NCI-H510A (cell line): ENCODE measurements at regions not wholly inside any gene's neighbourhood (a gene's known extent, or its start where the extent isn't known, plus 50 kb on each side); places are given as distances from the start of the nearest gene placed in this dataset.

Experiments used
- DNase-seq: peaks from one replicate; lab custom pipeline; 2025; lab: John Stamatoyannopoulos, UW

DNA sequence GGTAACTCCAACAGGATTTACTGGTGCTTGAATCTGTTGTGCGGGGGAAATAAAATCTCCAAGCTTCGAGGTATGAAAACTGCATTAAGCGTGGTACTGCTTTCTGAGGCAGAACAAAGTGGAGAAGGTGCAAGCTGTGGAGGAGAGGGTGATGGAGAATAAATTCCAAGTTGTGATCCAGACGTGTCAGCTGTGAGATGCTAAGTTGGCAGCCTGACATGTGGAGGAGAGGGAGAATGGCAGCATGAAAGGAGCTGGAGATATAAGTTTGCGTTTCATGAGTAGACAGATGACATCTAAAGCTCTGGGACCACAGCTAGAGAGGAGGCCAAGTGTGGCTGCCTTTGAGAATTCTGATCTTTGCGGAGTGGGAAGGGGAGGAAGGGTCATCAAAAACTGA, 411.8 kb downstream of the FBXO15 start:
- DNase-seq: no peak

DNA sequence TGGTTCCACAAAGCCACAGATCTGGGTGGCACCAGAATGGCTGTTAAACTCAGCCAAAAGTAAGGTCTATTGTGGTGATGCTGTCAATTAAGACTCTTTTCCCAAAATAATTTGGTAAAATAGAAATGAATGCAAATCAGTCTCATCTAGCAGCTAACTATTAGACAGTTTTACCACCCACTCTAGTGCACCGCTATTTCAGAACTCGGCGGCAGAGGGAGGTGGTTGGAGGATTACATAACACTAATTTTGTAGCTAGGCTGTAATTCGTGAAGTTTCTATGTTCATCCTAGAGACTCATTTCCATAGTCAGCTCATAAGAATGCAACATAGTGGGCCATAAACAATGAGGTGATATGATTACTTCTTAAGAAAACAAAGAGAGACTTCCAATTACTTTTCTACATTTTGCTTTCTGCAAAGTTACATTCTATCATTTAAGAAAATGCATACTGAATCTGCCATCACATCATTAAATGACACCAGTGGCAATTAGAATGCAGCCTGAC, 413.8 kb downstream of the FBXO15 start:
- DNase-seq: no peak

DNA sequence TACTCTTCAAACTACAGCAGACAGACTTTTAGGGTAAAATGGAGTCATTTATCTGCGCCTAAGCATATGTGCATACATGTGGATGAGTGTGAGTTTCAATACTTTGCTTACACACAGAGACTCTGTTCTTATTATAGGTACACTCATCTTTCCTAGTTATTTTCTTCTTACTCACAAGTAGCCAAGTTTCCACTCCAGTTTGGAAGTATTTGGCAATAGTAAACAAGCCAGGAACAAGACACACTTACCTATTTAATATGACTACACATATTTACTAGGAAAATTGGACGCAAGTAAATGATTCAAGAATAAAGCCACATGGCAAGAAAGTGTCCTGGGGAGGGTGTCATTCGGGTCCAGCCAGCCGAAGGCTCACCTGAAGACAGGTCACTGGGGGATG, 414.3 kb downstream of the FBXO15 start:
- DNase-seq: no peak

- no peak for DNase-seq
Observed at GRCh38 chr18:73728657-73729056, 419.0 kb downstream of the FBXO15 start.

- no peak for DNase-seq
Observed at GRCh38 chr18:73724958-73725357, 422.7 kb downstream of the FBXO15 start.

GRCh38 chr18:73719611-73720010, 428.0 kb downstream of the FBXO15 start:
- peak; percentile 9 for DNase-seq

DNA sequence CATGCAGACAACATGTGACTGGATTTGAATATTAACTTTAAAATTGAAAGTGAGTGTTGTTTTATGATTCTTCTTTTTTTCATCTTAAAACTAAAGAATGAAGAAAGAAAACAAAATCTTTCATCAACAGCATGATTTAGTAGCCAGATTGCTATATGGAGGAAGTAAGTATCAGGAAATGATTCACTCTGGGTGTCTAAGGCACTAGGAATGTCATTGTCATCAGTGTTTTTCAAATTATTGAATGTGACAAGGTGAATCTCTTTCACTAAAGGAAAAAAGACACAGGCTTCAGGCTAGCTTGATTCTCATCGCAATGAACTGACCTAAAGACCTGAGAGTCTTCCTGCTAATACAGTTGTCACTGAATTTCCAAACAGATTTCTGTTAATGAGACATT, 430.1 kb downstream of the FBXO15 start:
- no peak for DNase-seq

DNA sequence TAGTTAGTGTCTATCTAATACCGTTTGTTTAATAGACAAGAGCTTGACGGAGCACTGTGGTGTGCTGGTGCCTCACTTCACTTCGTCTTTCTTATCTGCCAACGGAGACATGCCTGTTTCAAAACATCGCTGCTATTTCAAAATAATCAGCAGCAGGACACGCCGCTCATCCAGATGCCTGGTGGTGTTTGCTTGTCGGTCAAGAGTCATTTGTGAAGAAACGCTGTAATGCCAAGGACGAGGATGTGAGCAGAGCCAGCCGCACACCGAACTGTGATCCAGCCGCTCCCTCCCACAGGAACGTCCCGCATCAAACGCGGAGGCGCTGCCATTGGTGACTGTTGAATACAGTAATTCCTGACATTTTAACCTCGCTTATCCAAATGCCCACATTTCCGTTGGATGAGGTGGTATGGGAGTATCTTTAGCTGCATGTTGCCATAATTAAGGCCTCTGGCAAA, 432.4 kb downstream of the FBXO15 start:
- DNase-seq: peak; percentile 29

GRCh38 chr18:73714466-73714865, 433.2 kb downstream of the FBXO15 start:
- no peak for DNase-seq

DNA sequence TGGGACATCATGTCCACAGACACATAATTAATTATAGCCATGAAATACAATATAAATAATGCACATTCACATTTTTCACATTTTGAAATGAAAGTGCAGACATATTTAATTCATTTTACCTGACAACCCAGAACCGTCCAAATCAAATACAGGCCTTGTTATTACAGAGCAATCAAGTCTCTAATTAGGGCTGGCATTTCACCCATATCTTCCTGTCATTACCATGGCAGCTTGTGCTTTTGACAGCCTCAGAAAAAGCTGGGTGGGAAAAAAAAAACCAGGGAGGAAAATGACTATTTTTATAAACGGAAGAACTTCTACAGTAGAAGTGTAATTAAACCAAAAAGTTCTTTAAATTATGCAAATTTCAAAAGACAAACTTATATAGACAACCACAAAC, 436.4 kb downstream of the FBXO15 start:
- DNase-seq: no peak

DNA sequence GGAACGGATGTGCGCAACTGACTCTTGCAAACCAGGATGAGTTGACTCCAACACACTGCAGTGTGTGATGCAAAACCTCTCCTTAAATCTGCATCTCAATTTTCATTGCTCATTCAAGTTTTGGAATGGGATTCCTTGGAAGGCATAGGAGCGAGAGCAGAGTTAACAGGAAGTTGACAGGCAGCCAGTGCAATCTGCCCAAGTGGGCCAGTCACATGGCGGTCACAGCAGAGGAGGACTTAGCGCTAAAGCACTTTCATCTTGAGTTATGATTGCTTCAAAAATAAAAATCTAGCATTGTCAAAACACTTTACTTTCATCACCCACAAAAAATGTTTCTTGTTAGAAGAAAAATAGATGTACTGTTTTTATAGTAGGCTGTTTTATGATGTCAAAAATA, 439.0 kb downstream of the FBXO15 start:
- no peak for DNase-seq

DNA sequence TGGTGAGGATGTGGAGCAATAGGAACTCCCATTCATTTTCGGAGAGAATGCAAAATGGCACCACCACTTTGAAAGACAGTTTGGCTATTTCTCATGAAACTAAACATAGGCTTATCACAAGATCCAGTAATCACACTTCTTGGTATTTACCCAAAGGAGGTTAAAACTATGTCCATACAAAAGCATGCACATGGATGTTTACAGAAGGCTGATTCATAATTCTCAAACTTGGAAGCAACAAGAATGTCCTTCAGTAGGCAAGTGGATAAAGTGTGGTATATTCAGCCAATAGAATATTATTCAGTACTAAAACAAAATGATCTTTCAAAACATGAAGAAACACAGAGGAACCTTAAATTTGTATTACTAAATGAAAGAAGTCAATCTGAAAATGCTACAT, 440.6 kb downstream of the FBXO15 start:
- DNase-seq: no peak

DNA sequence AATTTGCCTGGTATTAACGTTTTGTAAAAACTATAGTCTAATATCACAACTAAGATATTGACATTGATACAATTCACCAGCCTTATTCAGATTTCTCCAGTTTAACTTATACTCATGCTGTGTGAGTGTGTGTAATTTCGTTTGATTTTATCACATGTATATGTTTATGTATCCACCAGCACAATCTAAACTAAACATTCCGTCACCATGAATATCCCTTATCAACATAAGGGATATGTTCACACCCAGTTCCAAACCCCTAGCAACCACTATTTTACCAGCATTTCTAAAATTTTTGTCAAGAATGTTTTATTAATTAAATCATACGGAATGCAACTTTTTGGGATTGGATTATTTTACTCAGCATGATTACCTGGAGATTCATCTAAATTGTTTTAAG, 450.3 kb downstream of the FBXO15 start:
- no peak for DNase-seq

GRCh38 chr18:73696698-73697097, 450.9 kb downstream of the FBXO15 start:
- no peak for DNase-seq

DNA sequence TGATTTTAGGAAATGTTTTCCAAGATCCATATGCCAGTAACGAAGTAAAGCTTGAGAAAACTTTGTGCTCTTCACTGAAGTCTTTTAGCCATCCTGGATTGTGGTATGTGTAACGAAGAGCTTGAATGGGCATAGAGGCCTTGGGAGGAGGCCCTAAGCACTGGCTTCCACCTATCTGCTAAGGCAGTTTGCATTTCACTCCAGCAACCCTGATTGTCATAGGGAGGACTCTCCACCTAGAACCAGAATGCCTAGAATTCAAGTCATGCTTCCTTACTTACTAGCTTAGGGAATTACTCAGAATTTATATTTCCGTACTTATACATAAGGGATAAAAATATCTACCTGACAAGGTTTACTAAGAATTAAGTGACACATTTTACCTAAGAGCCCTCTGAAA, 451.5 kb downstream of the FBXO15 start:
- no peak for DNase-seq

DNA sequence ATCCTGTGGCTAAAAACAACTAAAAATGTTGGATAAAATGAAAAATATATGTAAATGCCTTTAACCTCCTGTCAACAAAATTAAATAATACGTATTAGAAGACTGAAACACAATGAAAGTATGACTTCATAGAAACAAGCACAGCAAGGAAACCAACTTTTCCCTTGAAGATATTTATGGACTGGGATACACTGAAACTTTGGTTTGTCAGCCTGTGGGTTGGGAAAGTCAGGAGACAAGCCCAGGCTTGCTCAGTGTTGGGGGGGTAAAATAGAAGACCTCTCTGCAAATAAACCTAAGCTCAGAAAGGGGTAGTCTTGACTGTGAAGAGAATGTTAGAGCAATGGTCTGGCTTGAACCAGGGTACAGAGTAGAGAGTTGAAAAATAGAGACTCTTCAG, 454.5 kb downstream of the FBXO15 start:
- no peak for DNase-seq

- no peak for DNase-seq
Observed at GRCh38 chr18:73691624-73692023, 456.0 kb downstream of the FBXO15 start.

DNA sequence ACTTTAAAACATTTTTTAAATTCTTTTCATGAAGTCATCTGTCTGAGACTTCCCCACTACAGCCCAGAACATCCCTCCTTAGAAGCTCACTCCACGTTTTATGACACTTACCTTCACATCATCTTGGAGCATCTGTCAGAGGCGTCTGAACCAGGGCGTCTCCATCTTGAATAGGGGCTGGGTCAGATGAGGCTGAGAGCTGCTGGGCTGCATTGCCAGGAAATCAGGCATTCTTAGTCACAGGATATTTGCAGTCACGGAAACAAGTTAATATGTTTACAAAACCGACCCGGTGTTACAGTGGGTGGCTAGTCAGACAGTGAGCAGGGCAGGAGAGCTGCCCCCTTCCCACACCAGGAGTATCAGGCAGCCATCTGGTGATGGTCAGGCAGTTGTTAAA, 456.5 kb downstream of the FBXO15 start:
- DNase-seq: no peak

DNA sequence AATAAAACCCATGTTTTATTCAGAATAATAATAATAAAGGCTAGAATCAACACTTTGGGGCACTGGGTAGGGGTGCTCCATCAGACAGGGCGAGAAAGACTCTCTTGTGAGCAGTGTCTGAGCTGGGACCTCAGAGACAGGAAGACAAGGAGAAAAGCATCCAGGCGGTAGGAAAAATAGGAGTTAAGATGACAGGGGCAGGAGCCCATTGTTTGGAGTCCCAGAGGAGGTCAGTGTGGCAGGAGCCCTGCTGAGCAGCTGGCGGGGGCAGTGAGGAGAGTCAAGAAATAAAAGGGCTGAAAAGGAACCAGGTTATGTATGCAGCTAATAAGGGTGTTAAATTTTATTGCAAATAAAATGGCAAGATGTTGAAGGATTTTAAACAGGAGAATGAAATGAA, 457.4 kb downstream of the FBXO15 start:
- DNase-seq: no peak

- DNase-seq: no peak
Observed at GRCh38 chr18:73688851-73689711, 458.6 kb downstream of the FBXO15 start.

- DNase-seq: no peak
Observed at GRCh38 chr18:73688161-73688560, 459.5 kb downstream of the FBXO15 start.

DNA sequence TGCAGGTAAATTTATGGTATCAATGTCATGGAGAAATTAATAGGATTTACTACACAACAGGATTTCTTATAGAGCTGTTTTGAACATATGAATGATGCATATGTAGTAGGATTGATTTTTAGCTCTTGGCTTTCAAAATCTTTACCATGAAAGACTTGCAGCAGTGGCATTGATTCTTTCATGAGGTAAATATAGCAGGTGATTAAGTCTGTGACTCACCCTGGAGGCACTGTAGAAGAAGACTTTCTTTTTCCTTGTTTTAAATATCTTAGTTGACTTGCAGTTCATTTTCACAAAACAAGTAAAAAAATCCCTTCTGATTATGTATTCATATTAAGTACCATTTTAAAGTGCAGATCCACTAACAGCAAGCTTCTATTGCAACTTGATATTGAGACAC, 463.0 kb downstream of the FBXO15 start:
- DNase-seq: no peak

DNA sequence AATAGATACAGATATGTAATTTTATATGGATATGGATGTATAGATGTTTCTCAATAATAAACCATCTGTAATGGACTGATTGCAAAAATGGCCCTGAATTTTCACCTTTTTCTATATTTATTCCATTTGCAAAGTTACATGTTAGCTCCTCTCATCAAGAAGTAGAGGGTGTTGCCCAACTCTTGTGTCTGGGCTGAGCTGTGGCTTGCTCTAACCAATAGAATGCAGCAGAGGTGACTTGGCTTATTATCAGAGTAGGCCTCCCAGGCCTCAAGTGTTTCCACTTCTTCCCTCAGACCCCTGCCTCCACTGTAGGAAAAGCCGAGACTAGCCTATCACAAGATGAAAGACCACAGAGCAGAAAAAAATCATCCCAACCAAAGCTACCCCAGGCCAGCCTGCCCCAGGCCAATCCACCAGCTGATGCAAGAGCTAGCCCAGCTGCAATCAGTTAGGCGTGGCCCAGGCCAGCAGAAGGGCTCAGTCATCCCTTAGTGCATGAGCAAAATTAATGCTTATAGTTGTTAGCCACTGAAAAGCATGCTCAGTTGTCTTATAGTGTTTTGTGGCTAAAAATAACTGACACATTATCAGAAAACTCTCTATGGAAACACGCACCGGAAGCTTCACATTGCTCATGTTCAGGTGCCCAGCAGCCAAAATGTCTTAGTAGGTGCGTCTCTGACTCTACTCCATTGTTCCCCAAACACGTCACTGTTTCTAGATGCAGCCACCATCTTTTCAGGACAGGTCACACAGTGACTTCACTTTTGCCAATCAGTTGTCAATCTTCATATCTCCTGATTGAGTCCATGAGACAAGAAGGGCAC, 464.0 kb downstream of the FBXO15 start:
- no peak for DNase-seq
